Brain microvascular endothelial cell (primary cell): ENCODE measurements at regions not wholly inside any gene's neighbourhood (a gene's known extent, or its start where the extent isn't known, plus 50 kb on each side); places are given as distances from the start of the nearest gene placed in this dataset.
A peak's percentile ranks its signal among the peaks of the same experiment; 100 is the strongest.

ENCODE experiments used
- DNase-seq: peaks from one replicate; pipeline ENCODE4 v3.0.0-alpha.2; 2020
- H3K27ac ChIP-seq: fragments of 250-450 bp; sonication (Bioruptor Pico); 2 replicates; pipeline ENCODE4 v1.5.1; 2020; ENCODE audit warnings: mild to moderate bottlenecking, moderate library complexity
- H3K27me3 ChIP-seq: fragments of 250-450 bp; sonication (Bioruptor Pico); replicated peaks from 2 replicates; pipeline ENCODE4 v1.5.1; 2020; ENCODE audit warnings: mild to moderate bottlenecking
- H3K36me3 ChIP-seq: fragments of 250-450 bp; sonication (Bioruptor Pico); replicated peaks from 2 replicates; pipeline ENCODE4 v1.5.1; 2020; ENCODE audit warnings: mild to moderate bottlenecking
- H3K4me3 ChIP-seq: 2 replicates; pipeline ENCODE4 v1.5.1; 2011; ENCODE audit warnings: low read depth, mild to moderate bottlenecking, control low read depth, low read length, moderate library complexity
- CTCF ChIP-seq: IDR thresholded peaks from 2 replicates; pipeline ENCODE4 v1.5.1; 2011; ENCODE audit warnings: low read depth, mild to moderate bottlenecking, moderate library complexity, low read length, control low read depth, inconsistent platforms; ENCODE audit errors: missing control alignments
- in situ Hi-C: cut with HindIII; loops from 2 replicates; pipeline ENCODE4 v1.10.0; 2017; ENCODE audit warnings: low sequenced_read_pairs, low pct_ligation_motif_present

- Histone ChIP-seq H3K4me3 (no peak overlapping the region), H3K36me3 (no peaks in the 10 kb centered on the region), H3K27ac (peak overlapping the region; percentile 93), H3K27me3 (no peaks in the 10 kb centered on the region)
- peak; percentile 53 for DNase-seq
- no peak for TF ChIP-seq CTCF
- in situ Hi-C loops, result no loop called here
Observed at GRCh38 chr1:78370779-78371482, 119.8 kb upstream of the PTGFR start.

- Histone ChIP-seq H3K4me3 (no peak overlapping the region), H3K27ac (no peak overlapping the region), H3K36me3 (no peaks in the 10 kb centered on the region), H3K27me3 (no peaks in the 10 kb centered on the region)
- in situ Hi-C loops, result no loop called here
- DNase-seq, result no peak
- no peak for TF ChIP-seq CTCF
Observed at GRCh38 chr1:78373676-78374075, 117.1 kb upstream of the PTGFR start.

- TF ChIP-seq CTCF, result no peak
- Histone ChIP-seq H3K4me3 (no peak overlapping the region), H3K36me3 (no peaks in the 10 kb centered on the region), H3K27me3 (no peaks in the 10 kb centered on the region), H3K27ac (no peak overlapping the region)
- peak; percentile 2 for DNase-seq
- in situ Hi-C loops, result no loop called here
Observed at GRCh38 chr1:78375996-78376395, 114.8 kb upstream of the PTGFR start.

GRCh38 chr1:78377356-78377928 is 113.3 kb upstream of the PTGFR start:
- no peak for TF ChIP-seq CTCF
- in situ Hi-C loops, result no loop called here
- no peak overlapping the region for H3K27ac ChIP-seq
- no peaks in the 10 kb centered on the region for H3K27me3 ChIP-seq
- no peak for DNase-seq
- no peaks in the 10 kb centered on the region for H3K36me3 ChIP-seq
- H3K4me3 ChIP-seq, result no peak overlapping the region

GRCh38 chr1:78383923-78384322 is 106.9 kb upstream of the PTGFR start:
- in situ Hi-C loops, result no loop called here
- no peak for TF ChIP-seq CTCF
- H3K4me3 ChIP-seq, result no peak overlapping the region
- DNase-seq, result no peak
- no peak overlapping the region for H3K27ac ChIP-seq
- no peaks in the 10 kb centered on the region for H3K36me3 ChIP-seq
- no peaks in the 10 kb centered on the region for H3K27me3 ChIP-seq
